HG02870 (cell line): ENCODE measurements at regions not wholly inside any gene's neighbourhood (a gene's known extent, or its start where the extent isn't known, plus 50 kb on each side); places are given as distances from the start of the nearest gene placed in this dataset.

Experiments
- ATAC-seq: cut with Tn5 transposase; IDR thresholded peaks from one replicate; pipeline ENCODE4 v1.9.1; 2021; ENCODE audit warnings: mild to moderate bottlenecking, moderate library complexity; ENCODE audit not compliant: unreplicated experiment

- ATAC-seq = no peak
These were observed 636.0 kb downstream of the NR4A2 start for GRCh38 chr2:155696571-155696970.

GRCh38 chr2:155695505-155695904 lies 637.0 kb downstream of the NR4A2 start:
- no peak for ATAC-seq

GRCh38 chr2:155692856-155693255 lies 639.7 kb downstream of the NR4A2 start:
- ATAC-seq = no peak

- no peak for ATAC-seq
These were observed 640.4 kb downstream of the NR4A2 start for GRCh38 chr2:155692106-155692505.

GRCh38 chr2:155690785-155691184 lies 641.7 kb downstream of the NR4A2 start:
- ATAC-seq = peak; percentile 88

GRCh38 chr2:155689791-155690190 lies 642.7 kb downstream of the NR4A2 start:
- ATAC-seq = no peak

- no peak for ATAC-seq
These were observed 645.3 kb downstream of the NR4A2 start for GRCh38 chr2:155687181-155687580.

GRCh38 chr2:155679647-155680046 lies 652.9 kb downstream of the NR4A2 start:
- ATAC-seq = no peak

GRCh38 chr2:155675920-155676319 lies 656.6 kb downstream of the NR4A2 start:
- ATAC-seq = no peak

GRCh38 chr2:155665704-155666103 lies 666.8 kb downstream of the NR4A2 start:
- ATAC-seq = no peak

- no peak for ATAC-seq
These were observed 669.3 kb downstream of the NR4A2 start for GRCh38 chr2:155663265-155663664.

GRCh38 chr2:155662224-155662623 lies 670.3 kb downstream of the NR4A2 start:
- no peak for ATAC-seq

GRCh38 chr2:155653176-155653575 lies 679.3 kb downstream of the NR4A2 start:
- no peak for ATAC-seq

GRCh38 chr2:155651851-155652250 lies 680.7 kb downstream of the NR4A2 start:
- no peak for ATAC-seq

- no peak for ATAC-seq
These were observed 686.7 kb downstream of the NR4A2 start for GRCh38 chr2:155645791-155646190.

GRCh38 chr2:155643056-155643775 lies 689.3 kb downstream of the NR4A2 start:
- no peak for ATAC-seq

GRCh38 chr2:155633887-155634570 lies 698.5 kb downstream of the NR4A2 start:
- ATAC-seq = peak; percentile 73

GRCh38 chr2:155633060-155633839 lies 699.3 kb downstream of the NR4A2 start:
- no peak for ATAC-seq

- ATAC-seq = no peak
These were observed 701.8 kb downstream of the NR4A2 start for GRCh38 chr2:155630760-155631159.

GRCh38 chr2:155622443-155622842 lies 710.1 kb downstream of the NR4A2 start:
- ATAC-seq = no peak

- ATAC-seq = no peak
These were observed 731.4 kb downstream of the NR4A2 start for GRCh38 chr2:155600914-155601760.
